ENCODE measurements at regions not wholly inside any gene's neighbourhood (a gene's known extent, or its start where the extent isn't known, plus 50 kb on each side); places are given as distances from the start of the nearest gene placed in this dataset.

DNA sequence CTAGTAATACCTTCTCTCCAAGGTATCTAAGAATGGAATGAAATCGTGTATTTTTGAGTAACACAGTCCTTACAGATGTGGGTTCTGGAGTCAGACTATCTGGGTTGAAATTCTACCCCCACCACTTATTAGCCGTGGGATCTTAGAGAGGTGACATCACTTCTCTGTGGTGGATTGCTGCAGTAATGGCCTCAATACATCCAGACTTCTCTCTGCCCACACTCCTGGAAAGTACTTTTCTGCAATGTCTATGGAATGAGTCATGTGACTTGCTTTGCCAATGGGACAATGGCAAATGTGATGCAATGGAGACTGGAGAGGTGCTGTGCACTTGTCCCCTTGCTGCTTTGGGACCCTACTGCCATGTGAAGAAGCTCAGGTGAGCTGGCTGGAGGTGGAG is 418.2 kb downstream of the HAPSTR1 start (continued):
- no peak for TF ChIP-seq ILK (tag; IDR thresholded peaks at IDR 0.05; ENCODE audit: borderline replicate concordance, low read depth)
- TF ChIP-seq, protein P1, sequence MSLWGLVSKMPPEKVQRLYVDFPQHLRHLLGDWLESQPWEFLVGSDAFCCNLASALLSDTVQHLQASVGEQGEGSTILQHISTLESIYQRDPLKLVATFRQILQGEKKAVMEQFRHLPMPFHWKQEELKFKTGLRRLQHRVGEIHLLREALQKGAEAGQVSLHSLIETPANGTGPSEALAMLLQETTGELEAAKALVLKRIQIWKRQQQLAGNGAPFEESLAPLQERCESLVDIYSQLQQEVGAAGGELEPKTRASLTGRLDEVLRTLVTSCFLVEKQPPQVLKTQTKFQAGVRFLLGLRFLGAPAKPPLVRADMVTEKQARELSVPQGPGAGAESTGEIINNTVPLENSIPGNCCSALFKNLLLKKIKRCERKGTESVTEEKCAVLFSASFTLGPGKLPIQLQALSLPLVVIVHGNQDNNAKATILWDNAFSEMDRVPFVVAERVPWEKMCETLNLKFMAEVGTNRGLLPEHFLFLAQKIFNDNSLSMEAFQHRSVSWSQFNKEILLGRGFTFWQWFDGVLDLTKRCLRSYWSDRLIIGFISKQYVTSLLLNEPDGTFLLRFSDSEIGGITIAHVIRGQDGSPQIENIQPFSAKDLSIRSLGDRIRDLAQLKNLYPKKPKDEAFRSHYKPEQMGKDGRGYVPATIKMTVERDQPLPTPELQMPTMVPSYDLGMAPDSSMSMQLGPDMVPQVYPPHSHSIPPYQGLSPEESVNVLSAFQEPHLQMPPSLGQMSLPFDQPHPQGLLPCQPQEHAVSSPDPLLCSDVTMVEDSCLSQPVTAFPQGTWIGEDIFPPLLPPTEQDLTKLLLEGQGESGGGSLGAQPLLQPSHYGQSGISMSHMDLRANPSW (CRISPR knock-in tag; IDR thresholded peaks at IDR 0.05): no peak
- no peak for TF ChIP-seq ELF4 (CRISPR knock-in tag; IDR thresholded peaks at IDR 0.05)

DNA sequence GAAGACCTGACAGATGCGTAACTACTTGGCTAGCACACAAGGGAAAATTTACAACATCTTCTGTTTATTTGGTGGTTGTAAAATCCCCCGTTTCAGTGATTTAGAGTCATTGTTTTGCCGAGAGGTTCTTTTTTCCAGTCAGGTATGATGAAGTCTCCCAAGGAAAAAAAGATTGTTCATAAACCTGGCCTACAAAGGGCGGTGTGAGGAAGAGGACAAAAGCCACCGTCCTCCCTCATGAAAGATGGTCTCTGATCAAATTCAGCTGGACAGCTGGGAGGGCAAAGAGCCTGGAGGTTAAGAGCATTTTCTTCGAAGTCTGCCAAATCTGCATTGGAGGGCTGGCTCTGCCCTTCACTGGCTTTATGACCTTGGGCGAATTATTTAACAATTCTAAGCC is 419.9 kb downstream of the HAPSTR1 start:
- no peak overlapping the region for H3K4me2 ChIP-seq (ENCODE audit: insufficient read depth, low read length)
- H3K4me3 ChIP-seq: no peak overlapping the region
- CTCF ChIA-PET (ENCODE audit: low intra/inter-chr PET ratio): no interaction called here
- no peaks in the 10 kb centered on the region for H4K20me1 ChIP-seq (replicated peaks; ENCODE audit: control insufficient read depth, insufficient read depth, low read length)
- no peak overlapping the region for H3K27ac ChIP-seq (ENCODE audit: extremely low read depth, low read depth, low read length)
- no peaks in the 10 kb centered on the region for H3K79me2 ChIP-seq (ENCODE audit: control insufficient read depth, insufficient read depth, low read length)
- ATAC-seq: no peak
- no TSS peak for BruUV-seq (replicated peaks)
- H3K36me3 ChIP-seq (ENCODE audit: control insufficient read depth, insufficient read depth, low read length): no peaks in the 10 kb centered on the region
- no peak for TF ChIP-seq TCF7 (IDR thresholded peaks at IDR 0.05; ENCODE audit: borderline replicate concordance)
- H3K9me3 ChIP-seq (replicated peaks; ENCODE audit: control insufficient read depth, insufficient read depth, low read depth, low read length): peaks cover 3% of the 10 kb centered on the region; the same call in 1 of the 2 replicates
- H3K9ac ChIP-seq (ENCODE audit: insufficient read depth in 1 of 2, low read depth in 2 of 2, low read length in 2 of 2): no peak overlapping the region
- DNase-seq (ENCODE audit: extremely low read depth in 1 of 4, low spot score in 3 of 4): no peak
- no peaks in the 10 kb centered on the region for H3K4me1 ChIP-seq (replicated peaks in 1 of 2; ENCODE audit: control insufficient read depth in 2 of 2, insufficient read depth in 2 of 2, low read length in 2 of 2)
- H3K9me1 ChIP-seq (ENCODE audit: control insufficient read depth, insufficient read depth, low read length): no peaks in the 10 kb centered on the region
- 2% methylated on average over 7 of the region's 7 CpGs for WGBS (ENCODE audit: insufficient coverage, low coverage, missing lambda C conversion rate)
- in situ Hi-C loops (cut with MboI) (no loop called here), intact Hi-C loops (cut with micrococcal nuclease) (no loop called here)
- H3K27me3 ChIP-seq (ENCODE audit: control insufficient read depth in 2 of 2, insufficient read depth in 2 of 2, low read length in 2 of 2): no peaks in the 10 kb centered on the region
- no peak for FAIRE-seq
- H2AFZ ChIP-seq (ENCODE audit: low read depth, low read length): no peak overlapping the region
- POLR2A ChIA-PET: no interaction called here
